Kidney epithelial cell (primary cell): ENCODE measurements at regions not wholly inside any gene's neighbourhood (a gene's known extent, or its start where the extent isn't known, plus 50 kb on each side); places are given as distances from the start of the nearest gene placed in this dataset.

ENCODE experiments used
- DNase-seq: peaks from one replicate; pipeline ENCODE4 v3.0.0-alpha.2; 2010; ENCODE audit warnings: low read depth
- H3K27me3 ChIP-seq: 2 replicates; pipeline ENCODE4 v1.6.0; 2011; ENCODE audit warnings: low read length; ENCODE audit not compliant: control insufficient read depth, insufficient read depth
- H3K36me3 ChIP-seq: 2 replicates; pipeline ENCODE4 v1.5.1; 2011; ENCODE audit warnings: low read length; ENCODE audit not compliant: control insufficient read depth, insufficient read depth
- H3K4me3 ChIP-seq: 2 replicates; pipeline ENCODE4 v1.5.1; 2011; ENCODE audit warnings: low read depth, mild to moderate bottlenecking, control low read depth, low read length
- TF ChIP-seq, protein P1 (sequence below): IDR thresholded peaks from 2 replicates; pipeline ENCODE4 v1.5.1; 2011; ENCODE audit warnings: mild to moderate bottlenecking, moderate library complexity, low read length, control low read depth, inconsistent platforms; ENCODE audit not compliant: insufficient read depth, poor library complexity, severe bottlenecking

DNA sequence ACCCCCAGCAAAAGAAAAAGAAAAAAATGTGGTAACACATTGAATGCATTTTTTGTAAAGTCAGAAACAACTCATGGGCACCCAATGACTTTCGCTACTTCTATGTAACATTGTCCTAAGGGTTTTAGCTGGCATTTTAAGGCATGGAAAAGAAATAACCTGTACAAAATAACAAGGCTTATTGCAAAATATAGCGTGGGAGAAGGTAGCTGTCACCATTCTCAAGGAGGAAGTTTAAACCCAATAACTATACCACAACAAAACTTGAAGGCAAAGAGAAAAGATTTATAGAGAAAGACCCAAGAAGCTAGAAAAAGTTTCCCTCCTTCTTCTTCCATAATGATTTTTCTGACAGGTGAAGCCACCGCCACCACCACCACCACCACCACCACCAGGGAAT is 55.7 kb upstream of the ACP3 start:
- Histone ChIP-seq H3K4me3 (no peak overlapping the region), H3K36me3 (no peaks in the 10 kb centered on the region), H3K27me3 (no peaks in the 10 kb centered on the region)
- DNase-seq = no peak
- TF ChIP-seq, protein P1, sequence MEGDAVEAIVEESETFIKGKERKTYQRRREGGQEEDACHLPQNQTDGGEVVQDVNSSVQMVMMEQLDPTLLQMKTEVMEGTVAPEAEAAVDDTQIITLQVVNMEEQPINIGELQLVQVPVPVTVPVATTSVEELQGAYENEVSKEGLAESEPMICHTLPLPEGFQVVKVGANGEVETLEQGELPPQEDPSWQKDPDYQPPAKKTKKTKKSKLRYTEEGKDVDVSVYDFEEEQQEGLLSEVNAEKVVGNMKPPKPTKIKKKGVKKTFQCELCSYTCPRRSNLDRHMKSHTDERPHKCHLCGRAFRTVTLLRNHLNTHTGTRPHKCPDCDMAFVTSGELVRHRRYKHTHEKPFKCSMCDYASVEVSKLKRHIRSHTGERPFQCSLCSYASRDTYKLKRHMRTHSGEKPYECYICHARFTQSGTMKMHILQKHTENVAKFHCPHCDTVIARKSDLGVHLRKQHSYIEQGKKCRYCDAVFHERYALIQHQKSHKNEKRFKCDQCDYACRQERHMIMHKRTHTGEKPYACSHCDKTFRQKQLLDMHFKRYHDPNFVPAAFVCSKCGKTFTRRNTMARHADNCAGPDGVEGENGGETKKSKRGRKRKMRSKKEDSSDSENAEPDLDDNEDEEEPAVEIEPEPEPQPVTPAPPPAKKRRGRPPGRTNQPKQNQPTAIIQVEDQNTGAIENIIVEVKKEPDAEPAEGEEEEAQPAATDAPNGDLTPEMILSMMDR = no peak

DNA sequence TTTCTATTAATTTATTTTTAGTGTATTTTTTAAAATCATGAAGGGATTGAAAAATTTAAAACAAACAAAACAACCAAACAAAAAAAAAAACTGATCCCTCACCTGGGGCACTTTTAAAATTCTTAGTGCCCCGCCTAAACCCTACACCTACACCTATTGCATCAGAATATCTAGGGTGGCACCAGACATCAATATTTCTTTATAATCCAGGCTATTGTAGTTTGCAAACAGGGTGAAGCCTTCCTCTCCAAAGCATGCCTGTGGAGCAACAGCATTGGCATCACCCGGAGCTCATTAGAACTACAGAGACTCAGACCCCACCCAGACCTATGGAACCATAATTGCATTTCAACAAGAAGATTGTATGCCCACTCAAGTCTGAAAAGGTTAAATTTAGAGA is 54.9 kb upstream of the ACP3 start:
- Histone ChIP-seq H3K27me3 (no peaks in the 10 kb centered on the region), H3K36me3 (no peaks in the 10 kb centered on the region), H3K4me3 (no peak overlapping the region)
- no peak for DNase-seq
- TF ChIP-seq, protein P1 = no peak

DNA sequence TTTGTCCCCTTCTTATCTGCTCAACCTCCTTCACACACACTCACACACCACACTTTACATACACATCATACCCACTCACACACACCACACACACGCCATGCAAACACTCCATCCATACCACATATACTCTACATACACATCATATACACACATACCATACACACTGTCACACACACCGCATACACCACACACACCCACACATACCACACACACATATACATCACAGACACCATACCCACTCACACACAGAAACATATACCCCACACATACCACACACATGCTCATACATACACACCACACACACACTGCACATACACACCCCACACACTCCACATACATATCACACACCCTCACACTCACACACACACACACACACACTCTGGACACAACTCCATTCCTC is 54.3 kb upstream of the ACP3 start:
- Histone ChIP-seq H3K36me3 (no peaks in the 10 kb centered on the region), H3K4me3 (no peak overlapping the region), H3K27me3 (no peaks in the 10 kb centered on the region)
- DNase-seq = no peak
- TF ChIP-seq, protein P1 = no peak

DNA sequence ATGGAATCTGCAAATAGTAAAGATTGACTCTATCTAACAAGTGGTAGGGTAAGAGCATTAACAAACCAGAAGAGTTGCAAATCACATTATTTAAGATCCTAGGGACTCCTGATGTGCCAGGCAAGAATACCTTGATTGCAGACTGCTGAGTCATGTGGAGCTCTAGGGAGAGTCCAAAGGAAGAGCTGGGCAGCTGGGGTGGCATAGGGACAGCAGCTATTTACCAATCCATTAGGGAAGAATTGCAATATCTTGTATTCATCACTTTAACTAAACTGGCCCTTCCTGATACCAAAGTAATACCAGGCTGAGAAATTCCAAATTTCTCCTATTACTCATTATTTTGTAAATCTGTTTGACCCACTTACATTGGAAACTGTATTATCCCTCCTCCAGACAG is 52.2 kb upstream of the ACP3 start:
- Histone ChIP-seq H3K4me3 (no peak overlapping the region), H3K27me3 (no peaks in the 10 kb centered on the region), H3K36me3 (no peaks in the 10 kb centered on the region)
- TF ChIP-seq, protein P1 = no peak
- no peak for DNase-seq

- no peaks in the 10 kb centered on the region for H3K36me3 ChIP-seq
- H3K27me3 ChIP-seq = no peaks in the 10 kb centered on the region
- H3K4me3 ChIP-seq = no peak overlapping the region
- DNase-seq = no peak
- TF ChIP-seq, protein P1 = no peak
Measured at GRCh38 chr3:132265488-132265887, 51.7 kb upstream of the ACP3 start.

- DNase-seq = no peak
- TF ChIP-seq, protein P1 = no peak
- Histone ChIP-seq H3K36me3 (no peaks in the 10 kb centered on the region), H3K27me3 (no peaks in the 10 kb centered on the region), H3K4me3 (no peak overlapping the region)
Measured at GRCh38 chr3:132267391-132267993, 49.7 kb upstream of the ACP3 start.
